ENCODE measurements at regions not wholly inside any gene's neighbourhood (a gene's known extent, or its start where the extent isn't known, plus 50 kb on each side); places are given as distances from the start of the nearest gene placed in this dataset.

GRCh38 chr5:89208392-89208791 lies 325.4 kb upstream of the MEF2C start:
- H3K9me3 ChIP-seq (ENCODE audit: control insufficient read depth in 4 of 4, insufficient read depth in 3 of 4, low read length in 3 of 4) = no peaks in the 10 kb centered on the region
- ATAC-seq (ENCODE audit: insufficient read depth, low FRiP score) = no peak
- TF ChIP-seq CTCF (IDR thresholded peaks at IDR 0.05; ENCODE audit: control extremely low read depth, extremely low read depth) = no peak
- no peak overlapping the region for H3K9ac ChIP-seq (ENCODE audit: insufficient read depth in 1 of 2, low read length in 2 of 2)
- no peaks in the 10 kb centered on the region for H3K27me3 ChIP-seq (ENCODE audit: control insufficient read depth in 3 of 3, insufficient read depth in 3 of 3, low read length in 2 of 3)
- DNase-seq = no peak
- no peaks in the 10 kb centered on the region for H3K4me1 ChIP-seq (ENCODE audit: control insufficient read depth in 5 of 5, insufficient read depth in 5 of 5, low read length in 5 of 5)
- no peaks in the 10 kb centered on the region for H3K36me3 ChIP-seq (ENCODE audit: control insufficient read depth in 4 of 4, insufficient read depth in 4 of 4, low read length in 4 of 4)
- no peak overlapping the region for H3K27ac ChIP-seq (ENCODE audit: low read depth in 1 of 2, low read length in 1 of 2)
- no peak overlapping the region for H3K4me3 ChIP-seq

- Histone ChIP-seq H3K27me3 (ENCODE audit: control insufficient read depth in 3 of 3, insufficient read depth in 3 of 3, low read length in 2 of 3) (no peaks in the 10 kb centered on the region), H3K4me3 (no peak overlapping the region), H3K9ac (ENCODE audit: insufficient read depth in 1 of 2, low read length in 2 of 2) (no peak overlapping the region), H3K4me1 (ENCODE audit: control insufficient read depth in 5 of 5, insufficient read depth in 5 of 5, low read length in 5 of 5) (no peaks in the 10 kb centered on the region), H3K27ac (ENCODE audit: low read depth in 1 of 2, low read length in 1 of 2) (no peak overlapping the region), H3K36me3 (ENCODE audit: control insufficient read depth in 4 of 4, insufficient read depth in 4 of 4, low read length in 4 of 4) (no peaks in the 10 kb centered on the region), H3K9me3 (ENCODE audit: control insufficient read depth in 4 of 4, insufficient read depth in 3 of 4, low read length in 3 of 4) (peaks cover 0 to 4% (median 2%) of the 10 kb centered on the region in 4 donors)
- TF ChIP-seq CTCF (IDR thresholded peaks at IDR 0.05; ENCODE audit: control extremely low read depth, extremely low read depth) = no peak
- ATAC-seq (ENCODE audit: insufficient read depth, low FRiP score) (no peak), DNase-seq (no peak)
These were observed 321.8 kb upstream of the MEF2C start for GRCh38 chr5:89204756-89205155.

- H3K4me3 ChIP-seq = no peak overlapping the region
- H3K9me3 ChIP-seq (ENCODE audit: control insufficient read depth in 4 of 4, insufficient read depth in 3 of 4, low read length in 3 of 4) = peaks cover under 1 to 10% (median 6%) of the 10 kb centered on the region in 4 donors
- H3K27ac ChIP-seq (ENCODE audit: low read depth in 1 of 2, low read length in 1 of 2) = no peak overlapping the region
- TF ChIP-seq CTCF (IDR thresholded peaks at IDR 0.05; ENCODE audit: control extremely low read depth, extremely low read depth) = no peak
- DNase-seq (no peak), ATAC-seq (ENCODE audit: insufficient read depth, low FRiP score) (no peak)
- no peaks in the 10 kb centered on the region for H3K36me3 ChIP-seq (ENCODE audit: control insufficient read depth in 4 of 4, insufficient read depth in 4 of 4, low read length in 4 of 4)
- H3K4me1 ChIP-seq (ENCODE audit: control insufficient read depth in 5 of 5, insufficient read depth in 5 of 5, low read length in 5 of 5) = no peaks in the 10 kb centered on the region
- H3K9ac ChIP-seq (ENCODE audit: insufficient read depth in 1 of 2, low read length in 2 of 2) = no peak overlapping the region
- H3K27me3 ChIP-seq (ENCODE audit: control insufficient read depth in 3 of 3, insufficient read depth in 3 of 3, low read length in 2 of 3) = no peaks in the 10 kb centered on the region
- WGBS, 2 donors = 86 to 97% methylated on average over 2 of the region's 2 CpGs
These were observed 320.6 kb upstream of the MEF2C start for GRCh38 chr5:89203611-89204010.

- Histone ChIP-seq H3K27ac (ENCODE audit: low read depth in 1 of 2, low read length in 1 of 2) (no peak overlapping the region), H3K4me3 (no peak overlapping the region), H3K9ac (ENCODE audit: insufficient read depth in 1 of 2, low read length in 2 of 2) (no peak overlapping the region), H3K4me1 (ENCODE audit: control insufficient read depth in 5 of 5, insufficient read depth in 5 of 5, low read length in 5 of 5) (no peaks in the 10 kb centered on the region), H3K36me3 (ENCODE audit: control insufficient read depth in 4 of 4, insufficient read depth in 4 of 4, low read length in 4 of 4) (no peaks in the 10 kb centered on the region), H3K27me3 (ENCODE audit: control insufficient read depth in 3 of 3, insufficient read depth in 3 of 3, low read length in 2 of 3) (no peaks in the 10 kb centered on the region), H3K9me3 (ENCODE audit: control insufficient read depth in 4 of 4, insufficient read depth in 3 of 4, low read length in 3 of 4) (peaks cover 4 to 10% (median 8%) of the 10 kb centered on the region in 4 donors)
- no peak for TF ChIP-seq CTCF (IDR thresholded peaks at IDR 0.05; ENCODE audit: control extremely low read depth, extremely low read depth)
- 93 to 96% methylated on average over 2 of the region's 2 CpGs for WGBS, 2 donors
- no peak for DNase-seq
- ATAC-seq (ENCODE audit: insufficient read depth, low FRiP score) = no peak
These were observed 317.9 kb upstream of the MEF2C start for GRCh38 chr5:89200899-89201298.

Data from lung (tissue), 11 donors.